Coronary artery (tissue), 2 donors: ENCODE measurements at regions not wholly inside any gene's neighbourhood (a gene's known extent, or its start where the extent isn't known, plus 50 kb on each side); places are given as distances from the start of the nearest gene placed in this dataset.

Experiments
- DNase-seq: peaks from one replicate; pipeline ENCODE4 v3.0.0-alpha.2; 2017; ENCODE audit warnings: low spot score
- H3K27ac ChIP-seq, 2 donors: fragments of 200-600 bp; sonication (generic); one replicate each; pipeline ENCODE4 v1.5.1; 2016 to 2019
- H3K4me3 ChIP-seq: fragments of 200-600 bp; sonication (generic); 2 replicates; pipeline ENCODE4 v1.5.1; 2016; ENCODE audit warnings: mild to moderate bottlenecking, moderate library complexity
- CTCF ChIP-seq: fragments of 200-600 bp; sonication (generic); IDR thresholded peaks from one replicate; pipeline ENCODE4 v1.5.1; 2019; ENCODE audit warnings: antibody characterized with exemption

GRCh38 chr21:18151046-18151445 lies 93.6 kb upstream of the CHODL start:
- H3K4me3 ChIP-seq: no peak overlapping the region
- H3K27ac ChIP-seq: no peak overlapping the region
- TF ChIP-seq CTCF: no peak
- DNase-seq: no peak

GRCh38 chr21:18148401-18148800 lies 96.2 kb upstream of the CHODL start:
- Histone ChIP-seq H3K27ac (no peak overlapping the region), H3K4me3 (no peak overlapping the region)
- DNase-seq: no peak
- no peak for TF ChIP-seq CTCF

GRCh38 chr21:18147678-18148077 lies 97.0 kb upstream of the CHODL start:
- no peak for DNase-seq
- no peak for TF ChIP-seq CTCF
- no peak overlapping the region for H3K4me3 ChIP-seq
- H3K27ac ChIP-seq: no peak overlapping the region

- TF ChIP-seq CTCF: no peak
- no peak for DNase-seq
- Histone ChIP-seq H3K27ac (no peak overlapping the region), H3K4me3 (no peak overlapping the region)
These were observed 97.8 kb upstream of the CHODL start for GRCh38 chr21:18146820-18147219.

- no peak for TF ChIP-seq CTCF
- no peak overlapping the region for H3K27ac ChIP-seq
- H3K4me3 ChIP-seq: no peak overlapping the region
- DNase-seq: no peak
These were observed 100.3 kb upstream of the CHODL start for GRCh38 chr21:18144339-18144738.

- no peak for DNase-seq
- Histone ChIP-seq H3K27ac (no peak overlapping the region), H3K4me3 (no peak overlapping the region)
- no peak for TF ChIP-seq CTCF
These were observed 102.0 kb upstream of the CHODL start for GRCh38 chr21:18142655-18143054.

- no peak for DNase-seq
- TF ChIP-seq CTCF: no peak
- H3K4me3 ChIP-seq: no peak overlapping the region
These were observed 106.1 kb upstream of the CHODL start for GRCh38 chr21:18138507-18138906.

More at GRCh38 chr21:18138507-18138906, 106.1 kb upstream of the CHODL start:
- H3K27ac ChIP-seq: no peak overlapping the region
